Thyroid gland (tissue), 4 donors: ENCODE measurements at regions not wholly inside any gene's neighbourhood (a gene's known extent, or its start where the extent isn't known, plus 50 kb on each side); places are given as distances from the start of the nearest gene placed in this dataset.

Experiments used
- DNase-seq, 2 donors: peaks; one replicate each; pipeline ENCODE4 v3.0.0-alpha.2; 2019
- H3K27ac ChIP-seq, 3 donors: fragments of 200-600 bp; sonication (generic); 1 replicate in 2 of 3; 2 replicates in 1 of 3; pipeline ENCODE4 v1.5.1; 2016 to 2019; ENCODE audit warnings: mild to moderate bottlenecking in 1 of 3, moderate library complexity in 1 of 3
- H3K27me3 ChIP-seq: fragments of 200-600 bp; sonication (generic); one replicate; pipeline ENCODE4 v1.5.1; 2019
- H3K36me3 ChIP-seq, 2 donors: fragments of 200-600 bp; sonication (generic); one replicate each; pipeline ENCODE4 v1.5.1; 2016 to 2019
- H3K4me1 ChIP-seq, 2 donors: fragments of 200-600 bp; sonication (generic); one replicate each; pipeline ENCODE4 v1.5.1; 2017 to 2019
- H3K4me3 ChIP-seq, 3 donors: fragments of 200-600 bp; sonication (generic); replicated peaks in 1 of 3; 1 replicate in 2 of 3; 2 replicates in 1 of 3; pipeline ENCODE4 v1.5.1; 2016; ENCODE audit warnings: mild to moderate bottlenecking in 1 of 3
- H3K9me3 ChIP-seq: fragments of 200-600 bp; sonication (generic); one replicate; pipeline ENCODE4 v1.5.1; 2017
- CTCF ChIP-seq, 6 experiments: fragments of 200-600 bp in 3 of 6; fragments of 450-650 bp in 3 of 6; sonication (generic) in 3 of 6; IDR thresholded peaks; one replicate each; pipeline ENCODE4 v1.5.1; 2016 to 2019; ENCODE audit warnings: antibody characterized with exemption in 6 of 6, mild to moderate bottlenecking in 2 of 6, inconsistent platforms in 1 of 6, moderate library complexity in 1 of 6
- POLR2A ChIP-seq, 2 donors: fragments of 450-650 bp; IDR thresholded peaks; one replicate each; pipeline ENCODE4 v1.6.1; 2017; ENCODE audit warnings: antibody characterized with exemption in 2 of 2, mild to moderate bottlenecking in 2 of 2, moderate library complexity in 1 of 2
- WGBS, 2 donors: methylation state at CpG; one replicate each; pipeline ENCODE4 v1.1.5; 2017; 5-methylcytosine and 5-hydroxymethylcytosine counted together
- intact Hi-C: fragments of 100-400 bp; cut with DNase I; formaldehyde crosslinking; loops from one replicate; pipeline ENCODE4 v1.15.1; 2023

- Histone ChIP-seq H3K36me3 (no peaks in the 10 kb centered on the region), H3K4me1 (no peaks in the 10 kb centered on the region), H3K27me3 (no peaks in the 10 kb centered on the region), H3K9me3 (no peaks in the 10 kb centered on the region), H3K4me3 (no peak overlapping the region), H3K27ac (no peak overlapping the region)
- 79 to 95% methylated on average over 5 of the region's 5 CpGs for WGBS, 2 donors
- DNase-seq, result no peak
- TF ChIP-seq POLR2A (IDR thresholded peaks at IDR 0.05) (no peak), CTCF (IDR thresholded peaks at IDR 0.05) (no peak)
- intact Hi-C loops, result no loop called here
Measured at GRCh38 chr17:13088666-13089065, 70.8 kb upstream of the ELAC2 start.

GRCh38 chr17:13087802-13088201 lies 70.0 kb upstream of the ELAC2 start:
- no peaks in the 10 kb centered on the region for H3K27me3 ChIP-seq
- WGBS, 2 donors, result 87 to 92% methylated on average over 3 of the region's 3 CpGs
- H3K36me3 ChIP-seq, result no peaks in the 10 kb centered on the region
- DNase-seq, result no peak
- no peak overlapping the region for H3K27ac ChIP-seq
- H3K4me1 ChIP-seq, result no peaks in the 10 kb centered on the region
- TF ChIP-seq CTCF (IDR thresholded peaks at IDR 0.05) (no peak), POLR2A (IDR thresholded peaks at IDR 0.05) (no peak)
- intact Hi-C loops, result no loop called here
- H3K9me3 ChIP-seq, result no peaks in the 10 kb centered on the region
- H3K4me3 ChIP-seq, result no peak overlapping the region

- 67 to 72% methylated on average over 11 of the region's 11 CpGs for WGBS, 2 donors
- Histone ChIP-seq H3K4me3 (no peak overlapping the region), H3K27me3 (no peaks in the 10 kb centered on the region), H3K9me3 (no peaks in the 10 kb centered on the region), H3K4me1 (no peaks in the 10 kb centered on the region), H3K36me3 (no peaks in the 10 kb centered on the region), H3K27ac (no peak overlapping the region)
- intact Hi-C loops, result no loop called here
- no peak for DNase-seq
- TF ChIP-seq POLR2A (IDR thresholded peaks at IDR 0.05), result no peak
- no peak for TF ChIP-seq CTCF (IDR thresholded peaks at IDR 0.05)
Measured at GRCh38 chr17:13086142-13086769, 68.4 kb upstream of the ELAC2 start.

- Histone ChIP-seq H3K27ac (no peak overlapping the region), H3K36me3 (no peaks in the 10 kb centered on the region), H3K27me3 (no peaks in the 10 kb centered on the region), H3K4me1 (no peaks in the 10 kb centered on the region), H3K4me3 (no peak overlapping the region), H3K9me3 (no peaks in the 10 kb centered on the region)
- DNase-seq, result no peak
- TF ChIP-seq POLR2A (IDR thresholded peaks at IDR 0.05) (no peak), CTCF (IDR thresholded peaks at IDR 0.05) (no peak)
- 65 to 89% methylated on average over 2 of the region's 2 CpGs for WGBS, 2 donors
- intact Hi-C loops, result no loop called here
Measured at GRCh38 chr17:13085578-13085977, 67.8 kb upstream of the ELAC2 start.

- no peak overlapping the region for H3K4me3 ChIP-seq
- no peaks in the 10 kb centered on the region for H3K36me3 ChIP-seq
- no peaks in the 10 kb centered on the region for H3K27me3 ChIP-seq
- H3K27ac ChIP-seq, result no peak overlapping the region
- no peak for DNase-seq
- WGBS, 2 donors, result 65 to 69% methylated on average over 3 of the region's 3 CpGs
- no peaks in the 10 kb centered on the region for H3K9me3 ChIP-seq
- TF ChIP-seq CTCF (IDR thresholded peaks at IDR 0.05) (no peak), POLR2A (IDR thresholded peaks at IDR 0.05) (no peak)
- intact Hi-C loops, result no loop called here
- no peaks in the 10 kb centered on the region for H3K4me1 ChIP-seq
Measured at GRCh38 chr17:13084420-13084819, 66.6 kb upstream of the ELAC2 start.
